H1 (cell line): ENCODE measurements at regions not wholly inside any gene's neighbourhood (a gene's known extent, or its start where the extent isn't known, plus 50 kb on each side); places are given as distances from the start of the nearest gene placed in this dataset.

Experiments used
- CTCF ChIA-PET: fragments of 300-600 bp; sonication (Branson Sonifier 250); formaldehyde crosslinking; loops from one replicate; lab custom pipeline; 2021; ENCODE audit not compliant: partially characterized antibody; lab: Charles Lee
- POLR2A ChIA-PET: fragments of 300-600 bp; sonication (Branson Sonifier 250); formaldehyde crosslinking; loops from one replicate; lab custom pipeline; 2021; ENCODE audit warnings: inconsistent platforms; ENCODE audit not compliant: partially characterized antibody; lab: Charles Lee
- DNase-seq, 2 experiments: peaks; one replicate each; pipeline versions ENCODE4 v3.0.0 to v3.0.0-alpha.2; 2010 to 2022; ENCODE audit warnings: low spot score in 2 of 2, low read depth in 1 of 2, mixed read lengths in 1 of 2
- FAIRE-seq: peaks from 2 replicates; lab custom pipeline; 2011; peaks lifted over from hg19 to GRCh38; lab: Jason Lieb, UNC
- H2AFZ ChIP-seq: 2 replicates; pipeline ENCODE4 v1.8.1; 2012; ENCODE audit warnings: low read length, inconsistent platforms
- H2AK5ac ChIP-seq: 2 replicates; pipeline ENCODE4 v1.6.1; 2013; ENCODE audit warnings: low read depth, low read length
- H2BK120ac ChIP-seq: replicated peaks from 2 replicates; pipeline ENCODE3; 2013; ENCODE audit warnings: low read depth, low read length, inconsistent platforms
- H2BK12ac ChIP-seq: 2 replicates; pipeline ENCODE4 v1.6.1; 2013; ENCODE audit warnings: low read depth, low read length
- H2BK15ac ChIP-seq: 2 replicates; pipeline ENCODE4 v1.6.1; 2013; ENCODE audit warnings: low read length
- H2BK20ac ChIP-seq: 2 replicates; pipeline ENCODE4 v1.6.1; 2013; ENCODE audit warnings: low read length
- H2BK5ac ChIP-seq: 2 replicates; pipeline ENCODE4 v1.6.1; 2013; ENCODE audit warnings: low read depth, low read length
- H3K14ac ChIP-seq: 2 replicates; pipeline ENCODE4 v1.6.1; 2013; ENCODE audit warnings: inconsistent platforms; ENCODE audit not compliant: insufficient read length
- H3K18ac ChIP-seq: 2 replicates; pipeline ENCODE4 v1.6.1; 2013; ENCODE audit warnings: low read length; ENCODE audit errors: extremely low read depth
- H3K23ac ChIP-seq: 2 replicates; pipeline ENCODE4 v1.6.1; 2013; ENCODE audit warnings: inconsistent platforms; ENCODE audit not compliant: insufficient read length
- H3K23me2 ChIP-seq: 2 replicates; pipeline ENCODE4 v1.6.1; 2013; ENCODE audit warnings: low read depth, low read length
- H3K27ac ChIP-seq: 2 replicates; pipeline ENCODE4 v1.6.1; 2011; ENCODE audit warnings: low read depth, low read length, inconsistent platforms
- H3K27me3 ChIP-seq, 4 experiments: replicated peaks in 1 of 4; 1 replicate in 1 of 4; 2 replicates in 3 of 4; pipeline versions ENCODE4 v1.6.1 to v1.8.1; 2011 to 2013; ENCODE audit warnings: low read length in 3 of 4, mild to moderate bottlenecking in 3 of 4, inconsistent platforms in 2 of 4, mixed read lengths in 2 of 4, moderate library complexity in 1 of 4; ENCODE audit not compliant: control insufficient read depth in 3 of 4, insufficient read depth in 3 of 4; ENCODE audit errors: extremely low read depth in 1 of 4
- H3K36me3 ChIP-seq, 4 experiments: 2 replicates each; pipeline versions ENCODE4 v1.6.1 to v1.8.1; 2011 to 2013; ENCODE audit warnings: mild to moderate bottlenecking in 4 of 4, low read length in 3 of 4, moderate library complexity in 2 of 4, control low read depth in 1 of 4, inconsistent platforms in 1 of 4; ENCODE audit not compliant: insufficient read depth in 4 of 4, control insufficient read depth in 2 of 4
- H3K4ac ChIP-seq: replicated peaks from 2 replicates; pipeline ENCODE3; 2013; ENCODE audit warnings: low read length, low read depth, mixed read lengths, inconsistent platforms; ENCODE audit not compliant: insufficient read length
- H3K4me1 ChIP-seq, 4 experiments: replicated peaks in 1 of 4; 1 replicate in 1 of 4; 2 replicates in 3 of 4; pipeline versions ENCODE4 v1.6.1 to v1.8.1; 2011 to 2013; ENCODE audit warnings: low read length in 3 of 4, inconsistent platforms in 2 of 4, mixed read lengths in 1 of 4; ENCODE audit not compliant: insufficient read depth in 4 of 4, control insufficient read depth in 3 of 4
- H3K4me2 ChIP-seq, 2 experiments: 2 replicates each; pipeline versions ENCODE4 v1.6.1 to v1.8.1; 2011 to 2013; ENCODE audit warnings: low read depth in 2 of 2, low read length in 2 of 2, control low read depth in 1 of 2, inconsistent platforms in 1 of 2, mild to moderate bottlenecking in 1 of 2; ENCODE audit not compliant: insufficient read depth in 1 of 2
- H3K4me3 ChIP-seq, 4 experiments: fragments of 200-600, 300-600 bp in 1 of 4; sonication (generic), shearing (Covaris generic), sonication (Bioruptor Twin) in 1 of 4; 2 replicates each; pipeline versions ENCODE4 v1.5.1 to v1.8.1; 2011 to 2016; ENCODE audit warnings: low read length in 4 of 4, low read depth in 3 of 4, control low read depth in 2 of 4, inconsistent platforms in 2 of 4, mild to moderate bottlenecking in 2 of 4, mixed read lengths in 1 of 4, moderate library complexity in 1 of 4; ENCODE audit not compliant: insufficient read depth in 2 of 4; ENCODE audit errors: extremely low read depth in 1 of 4
- H3K56ac ChIP-seq: replicated peaks from 2 replicates; pipeline ENCODE3; 2013; ENCODE audit warnings: low read depth, mild to moderate bottlenecking, mixed read lengths, low read length, inconsistent platforms; ENCODE audit not compliant: insufficient read length
- H3K79me1 ChIP-seq: 2 replicates; pipeline ENCODE4 v1.6.1; 2013; ENCODE audit warnings: low read depth, low read length, control low read depth
- H3K79me2 ChIP-seq, 2 experiments: 2 replicates each; pipeline versions ENCODE4 v1.6.1 to v1.8.1; 2012 to 2013; ENCODE audit warnings: low read length in 2 of 2, mild to moderate bottlenecking in 2 of 2, inconsistent platforms in 1 of 2; ENCODE audit not compliant: insufficient read depth in 2 of 2, control insufficient read depth in 1 of 2
- H3K9ac ChIP-seq, 4 experiments: replicated peaks in 1 of 4; 1 replicate in 1 of 4; 2 replicates in 3 of 4; pipeline versions ENCODE4 v1.6.1 to v1.8.1; 2011 to 2013; ENCODE audit warnings: low read depth in 3 of 4, low read length in 3 of 4, control low read depth in 2 of 4, mild to moderate bottlenecking in 2 of 4, moderate library complexity in 2 of 4, inconsistent platforms in 1 of 4; ENCODE audit errors: extremely low read depth in 1 of 4
- H3K9me3 ChIP-seq, 2 experiments: 2 replicates each; pipeline versions ENCODE4 v1.6.1 to v1.8.1; 2012 to 2013; ENCODE audit warnings: mild to moderate bottlenecking in 2 of 2, moderate library complexity in 2 of 2, control low read depth in 1 of 2, inconsistent platforms in 1 of 2, low read depth in 1 of 2, low read length in 1 of 2, mixed read lengths in 1 of 2; ENCODE audit not compliant: insufficient read depth in 2 of 2
- H4K20me1 ChIP-seq, 2 experiments: replicated peaks in 1 of 2; 2 replicates each; pipeline versions ENCODE3 to v1.8.1; 2011 to 2013; ENCODE audit warnings: inconsistent platforms in 2 of 2, low read length in 2 of 2, mild to moderate bottlenecking in 1 of 2; ENCODE audit not compliant: insufficient read depth in 2 of 2, control insufficient read depth in 1 of 2
- H4K5ac ChIP-seq: 2 replicates; pipeline ENCODE4 v1.6.1; 2013; ENCODE audit warnings: low read length, low read depth, mixed read lengths, inconsistent platforms; ENCODE audit not compliant: insufficient read length
- H4K8ac ChIP-seq: 2 replicates; pipeline ENCODE4 v1.8.0; 2013; ENCODE audit warnings: mild to moderate bottlenecking, moderate library complexity, low read length, inconsistent platforms; ENCODE audit not compliant: insufficient read depth; ENCODE audit errors: extremely low read depth
- H4K91ac ChIP-seq: replicated peaks from 2 replicates; pipeline ENCODE3; 2013; ENCODE audit warnings: low read length, mixed read lengths, inconsistent platforms; ENCODE audit not compliant: insufficient read length
- BCL11A ChIP-seq, 2 experiments: IDR thresholded peaks; one replicate each; pipeline ENCODE4 v1.6.1; 2011; ENCODE audit warnings: low read depth in 2 of 2, low read length in 2 of 2, mild to moderate bottlenecking in 2 of 2
- CHD2 ChIP-seq: IDR thresholded peaks from 2 replicates; pipeline ENCODE4 v1.6.1; 2012; ENCODE audit warnings: low read length, improper control_type of control experiment
- EZH2 ChIP-seq: fragments of 200-600 bp; sonication (generic); IDR thresholded peaks from 2 replicates; pipeline ENCODE4 v1.7.1; 2012; ENCODE audit warnings: low read depth, mild to moderate bottlenecking, moderate library complexity, low read length, inconsistent platforms; ENCODE audit not compliant: severe bottlenecking
- WGBS, 2 experiments: shearing (Covaris generic) in 1 of 2; methylation state at CpG; one replicate each; pipeline versions ENCODE4 v1.1.6 to v1.1.7; 2013 to 2015; ENCODE audit warnings: low lambda C conversion rate in 2 of 2, mixed read lengths in 2 of 2, inconsistent platforms in 1 of 2, low coverage in 1 of 2, missing lambda C conversion rate in 1 of 2; ENCODE audit not compliant: insufficient replicate concordance in 2 of 2, insufficient coverage in 1 of 2, insufficient read length in 1 of 2; ENCODE audit errors: extremely low coverage in 1 of 2, missing lambda C conversion rate in 1 of 2; 5-methylcytosine and 5-hydroxymethylcytosine counted together

DNA sequence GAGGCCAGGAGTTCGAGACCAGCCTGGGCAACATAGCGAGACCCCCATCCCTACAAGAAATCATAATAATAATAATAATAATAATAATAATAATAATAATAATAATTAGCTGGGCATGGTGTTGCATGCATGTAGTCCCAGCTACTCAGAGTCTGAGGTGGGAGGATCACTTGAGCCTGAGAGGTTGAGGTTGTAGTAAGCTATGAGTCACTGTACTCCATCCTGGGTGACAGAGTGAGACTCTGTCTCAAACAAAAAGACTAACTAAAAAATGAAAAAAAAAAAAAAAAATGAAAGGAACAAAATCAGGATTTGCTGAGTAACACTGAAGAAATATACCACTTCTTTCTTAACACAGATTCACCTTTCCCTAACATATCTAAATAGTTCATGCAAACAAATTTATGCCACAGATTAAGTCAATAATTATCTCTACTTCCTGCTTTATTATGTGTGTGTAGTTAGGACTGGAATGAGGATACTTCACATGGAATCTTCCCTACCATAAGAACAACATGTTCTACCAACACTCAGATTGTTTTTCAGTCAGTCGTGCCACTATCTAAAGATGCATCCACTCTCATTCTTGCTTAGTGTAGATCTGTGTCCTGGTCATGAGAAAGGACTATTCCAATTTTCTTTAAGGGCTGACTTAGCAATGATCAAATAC is 928.7 kb downstream of the SLC4A3 start:
- no peak overlapping the region for H3K9ac ChIP-seq
- H3K18ac ChIP-seq, result no peak overlapping the region
- H3K4me1 ChIP-seq, result no peaks in the 10 kb centered on the region
- H3K23ac ChIP-seq, result no peak overlapping the region
- no peaks in the 10 kb centered on the region for H3K79me2 ChIP-seq
- CTCF ChIA-PET, result interaction anchor here (1.1 kb wide), 1 partner anchor 382 kb away, joined by 3 read pairs; no protein-coding TSS in a partner anchor
- H2BK12ac ChIP-seq, result no peak overlapping the region
- no peak overlapping the region for H2AFZ ChIP-seq
- TF ChIP-seq EZH2, result no peak
- TF ChIP-seq BCL11A (IDR thresholded peaks at IDR 0.05; ENCODE audit: low read depth in 2 of 2, low read length in 2 of 2), result no peak
- no peak for TF ChIP-seq CHD2
- H2BK5ac ChIP-seq, result no peak overlapping the region
- H2AK5ac ChIP-seq, result no peak overlapping the region
- H3K4me2 ChIP-seq, result no peak overlapping the region
- H3K4ac ChIP-seq, result no peak overlapping the region
- POLR2A ChIA-PET, result no interaction called here
- H2BK15ac ChIP-seq, result no peak overlapping the region
- no peak for FAIRE-seq
- H3K56ac ChIP-seq, result no peak overlapping the region
- 90% methylated on average over 3 of the region's 3 CpGs; no CpG with 5 or more reads in 1 of the 2 experiments for WGBS, 2 experiments
- H2BK20ac ChIP-seq, result no peak overlapping the region
- H4K8ac ChIP-seq, result no peak overlapping the region
- no peaks in the 10 kb centered on the region for H4K20me1 ChIP-seq
- H3K23me2 ChIP-seq, result peaks cover 2% of the 10 kb centered on the region; the same call in 1 of the 2 replicates
- H3K9me3 ChIP-seq, result no peaks in the 10 kb centered on the region
- no peak overlapping the region for H3K14ac ChIP-seq
- H2BK120ac ChIP-seq, result no peak overlapping the region
- no peak for DNase-seq
- H3K79me1 ChIP-seq, result no peaks in the 10 kb centered on the region
- no peak overlapping the region for H3K27ac ChIP-seq
- H3K36me3 ChIP-seq, result no peaks in the 10 kb centered on the region
- no peak overlapping the region for H3K4me3 ChIP-seq
- no peak overlapping the region for H4K5ac ChIP-seq
- no peaks in the 10 kb centered on the region for H3K27me3 ChIP-seq
- H4K91ac ChIP-seq, result no peak overlapping the region
